ENCODE measurements at regions not wholly inside any gene's neighbourhood (a gene's known extent, or its start where the extent isn't known, plus 50 kb on each side); places are given as distances from the start of the nearest gene placed in this dataset.

- Histone ChIP-seq H3K27me3 (no peaks in the 10 kb centered on the region), H3K9me3 (peaks cover 0 to 18% of the 10 kb centered on the region in 2 donors), H3K36me3 (no peaks in the 10 kb centered on the region), H3K4me3 (no peak overlapping the region), H3K27ac (no peak overlapping the region), H3K4me1 (no peaks in the 10 kb centered on the region)
- intact Hi-C loops (cut with DNase I) = no loop called here
- DNase-seq (no peak), ATAC-seq (no peak)
- no peak for TF ChIP-seq CTCF (IDR thresholded peaks at IDR 0.05)
Observed at GRCh38 chr21:20735257-20735656, 263.0 kb upstream of the NCAM2 start.

DNA sequence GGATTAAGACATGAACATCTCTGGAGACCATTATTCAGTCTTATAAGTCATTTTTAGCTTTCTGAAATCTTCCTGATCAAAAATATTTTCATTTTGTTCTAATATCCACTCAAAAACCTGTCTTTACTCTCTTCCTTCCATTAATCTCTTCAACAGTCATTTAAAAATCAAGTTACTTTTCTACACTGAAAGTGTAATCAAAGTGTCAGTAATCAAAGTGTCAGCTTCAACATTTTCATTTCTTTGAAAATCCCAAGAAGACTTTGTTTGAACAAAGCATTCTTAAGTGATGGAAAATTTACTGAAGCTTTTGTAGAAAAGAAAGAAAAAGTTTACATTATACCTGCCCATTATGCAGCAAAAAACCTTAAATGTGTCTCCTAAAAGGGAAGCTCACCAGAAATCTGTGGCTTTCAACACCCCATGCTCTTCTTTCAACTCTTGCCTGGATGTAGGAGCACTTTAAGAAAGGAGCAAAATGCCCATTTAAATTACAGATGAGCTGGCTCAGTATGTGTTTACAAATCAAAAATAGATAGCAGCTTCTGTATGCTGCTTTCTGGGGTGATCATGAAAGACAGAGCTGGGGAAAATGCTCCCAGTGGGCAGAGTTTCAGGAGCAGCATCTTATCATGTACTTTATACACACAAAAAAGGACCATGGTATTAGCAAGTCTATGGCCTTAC is 260.8 kb upstream of the NCAM2 start:
- no peak for ATAC-seq
- intact Hi-C loops (cut with DNase I) = no loop called here
- DNase-seq = no peak
- TF ChIP-seq CTCF (IDR thresholded peaks at IDR 0.05) = no peak
- Histone ChIP-seq H3K36me3 (no peaks in the 10 kb centered on the region), H3K27me3 (no peaks in the 10 kb centered on the region), H3K4me1 (no peaks in the 10 kb centered on the region), H3K27ac (no peak overlapping the region), H3K9me3 (peaks cover 0 to 10% of the 10 kb centered on the region in 2 donors), H3K4me3 (no peak overlapping the region)

- H3K27ac ChIP-seq = no peak overlapping the region
- DNase-seq (no peak), ATAC-seq (no peak)
- TF ChIP-seq CTCF (IDR thresholded peaks at IDR 0.05) = no peak
- no peaks in the 10 kb centered on the region for H3K36me3 ChIP-seq
- no peaks in the 10 kb centered on the region for H3K27me3 ChIP-seq
- no peaks in the 10 kb centered on the region for H3K4me1 ChIP-seq
- intact Hi-C loops (cut with DNase I) = no loop called here
- no peak overlapping the region for H3K4me3 ChIP-seq
- H3K9me3 ChIP-seq = peaks cover 0 to 5% of the 10 kb centered on the region in 2 donors
Observed at GRCh38 chr21:20739421-20739820, 258.8 kb upstream of the NCAM2 start.

GRCh38 chr21:20741445-20741844 is 256.8 kb upstream of the NCAM2 start:
- ATAC-seq (no peak), DNase-seq (no peak)
- intact Hi-C loops (cut with DNase I) = no loop called here
- peaks cover 0 to 5% of the 10 kb centered on the region in 2 donors for H3K9me3 ChIP-seq
- no peak overlapping the region for H3K27ac ChIP-seq
- H3K4me1 ChIP-seq = no peaks in the 10 kb centered on the region
- H3K4me3 ChIP-seq = no peak overlapping the region
- H3K27me3 ChIP-seq = no peaks in the 10 kb centered on the region
- no peaks in the 10 kb centered on the region for H3K36me3 ChIP-seq
- TF ChIP-seq CTCF (IDR thresholded peaks at IDR 0.05) = no peak

GRCh38 chr21:20760221-20760620 is 238.0 kb upstream of the NCAM2 start:
- TF ChIP-seq CTCF (IDR thresholded peaks at IDR 0.05) = no peak
- intact Hi-C loops (cut with DNase I) = no loop called here
- Histone ChIP-seq H3K36me3 (no peaks in the 10 kb centered on the region), H3K9me3 (peaks cover 0 to 18% of the 10 kb centered on the region in 2 donors), H3K4me3 (no peak overlapping the region), H3K27ac (no peak overlapping the region), H3K27me3 (no peaks in the 10 kb centered on the region), H3K4me1 (no peaks in the 10 kb centered on the region)
- DNase-seq (no peak), ATAC-seq (no peak)

Data from left lung (tissue), 4 donors.